GM12872 (cell line): ENCODE measurements at regions not wholly inside any gene's neighbourhood (a gene's known extent, or its start where the extent isn't known, plus 50 kb on each side); places are given as distances from the start of the nearest gene placed in this dataset.

Experiments
- CTCF ChIP-seq: IDR thresholded peaks from 3 replicates; pipeline ENCODE4 v1.5.1; 2011; ENCODE audit warnings: low read depth, mild to moderate bottlenecking, low read length, moderate library complexity; ENCODE audit not compliant: insufficient read depth

GRCh38 chr3:102085431-102086176 lies 236.3 kb downstream of the NFKBIZ start:
- no peak for TF ChIP-seq CTCF

GRCh38 chr3:102087236-102087635 lies 237.9 kb downstream of the NFKBIZ start:
- no peak for TF ChIP-seq CTCF

GRCh38 chr3:102089239-102089638 lies 239.9 kb downstream of the NFKBIZ start:
- no peak for TF ChIP-seq CTCF

- TF ChIP-seq CTCF, result no peak
Observed at GRCh38 chr3:102089904-102090720, 240.8 kb downstream of the NFKBIZ start.

- no peak for TF ChIP-seq CTCF
Observed at GRCh38 chr3:102090721-102091045, 241.4 kb downstream of the NFKBIZ start.

GRCh38 chr3:102091358-102091757 lies 242.0 kb downstream of the NFKBIZ start:
- no peak for TF ChIP-seq CTCF

- no peak for TF ChIP-seq CTCF
Observed at GRCh38 chr3:102092617-102093466, 243.5 kb downstream of the NFKBIZ start.
